Sigmoid colon (tissue), 6 donors: ENCODE measurements at regions not wholly inside any gene's neighbourhood (a gene's known extent, or its start where the extent isn't known, plus 50 kb on each side); places are given as distances from the start of the nearest gene placed in this dataset.

Experiments
- DNase-seq: peaks from one replicate; pipeline ENCODE4 v3.0.0-alpha.2; 2019
- H3K27ac ChIP-seq, 4 donors: fragments of 200-600 bp; sonication (generic); one replicate each; pipeline ENCODE4 v1.5.1; 2016 to 2019; ENCODE audit warnings: mild to moderate bottlenecking in 1 of 4
- H3K27me3 ChIP-seq, 3 donors: fragments of 200-600 bp; sonication (generic); one replicate each; pipeline ENCODE4 v1.5.1; 2019; ENCODE audit warnings: mild to moderate bottlenecking in 1 of 3
- H3K36me3 ChIP-seq, 4 donors: fragments of 200-600 bp; sonication (generic); one replicate each; pipeline ENCODE4 v1.5.1; 2016 to 2019
- H3K4me1 ChIP-seq, 4 donors: fragments of 200-600 bp; sonication (generic); one replicate each; pipeline ENCODE4 v1.5.1; 2017 to 2019
- H3K4me3 ChIP-seq, 4 donors: fragments of 200-600 bp; sonication (generic); one replicate each; pipeline ENCODE4 v1.5.1; 2017 to 2019; ENCODE audit warnings: mild to moderate bottlenecking in 2 of 4, moderate library complexity in 1 of 4
- H3K9me3 ChIP-seq, 4 donors: fragments of 200-600 bp in 3 of 4; sonication (generic) in 3 of 4; one replicate each; pipeline versions ENCODE4 v1.5.1 to v1.6.1; 2013 to 2019
- CTCF ChIP-seq, 4 experiments: fragments of 450-650 bp in 3 of 4; fragments of 200-600 bp in 1 of 4; IDR thresholded peaks; one replicate each; pipeline ENCODE4 v1.5.1; 2016 to 2019; ENCODE audit warnings: antibody characterized with exemption in 4 of 4, mild to moderate bottlenecking in 3 of 4, moderate library complexity in 2 of 4
- EP300 ChIP-seq, 4 donors: sonication (generic); formaldehyde crosslinking; IDR thresholded peaks; one replicate each; pipeline ENCODE4 v1.6.1; 2017; ENCODE audit warnings: antibody characterized with exemption in 4 of 4
- POLR2A ChIP-seq, 2 donors: fragments of 450-650 bp; IDR thresholded peaks; one replicate each; pipeline ENCODE4 v1.6.1; 2016; ENCODE audit warnings: antibody characterized with exemption in 2 of 2, mild to moderate bottlenecking in 2 of 2, moderate library complexity in 2 of 2
- POLR2AphosphoS5 ChIP-seq, 4 donors: sonication (generic); formaldehyde crosslinking; IDR thresholded peaks; one replicate each; pipeline ENCODE4 v1.6.1; 2017; ENCODE audit warnings: antibody characterized with exemption in 4 of 4
- WGBS, 2 donors: extraction: QIAGEN DNeasy Blood & Tissue Kit; methylation state at CpG; one replicate each; pipeline ENCODE4 v1.1.7; 2013; 5-methylcytosine and 5-hydroxymethylcytosine counted together
- intact Hi-C: fragments of 100-400 bp; cut with DNase I; formaldehyde crosslinking; loops from one replicate; pipeline ENCODE4 v1.15.1; 2023
- donor health status: healthy with polysubstance abuse.
- donor health status: healthy.

DNA sequence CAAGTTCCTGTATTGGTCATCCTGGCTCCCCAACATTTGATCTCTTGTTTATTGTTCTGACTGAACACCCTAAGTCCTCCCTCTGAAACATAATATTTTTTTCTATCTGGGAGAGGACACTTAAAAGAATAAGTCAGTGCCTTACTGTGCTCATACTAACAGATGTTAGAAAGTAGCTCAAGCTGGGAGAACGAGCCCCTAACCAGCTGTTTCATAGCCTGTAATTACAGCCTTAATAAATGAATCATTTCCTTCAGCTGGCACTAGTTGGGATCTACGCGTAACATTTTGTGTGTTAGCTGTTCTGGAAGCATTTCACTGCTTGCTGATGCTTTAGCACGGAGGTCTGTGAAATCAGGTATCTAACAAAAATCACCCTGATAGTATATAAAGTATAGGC is 345.9 kb upstream of the RIOK2 start:
- WGBS, 2 donors = 20 to 55% methylated on average over 4 of the region's 4 CpGs
- H3K36me3 ChIP-seq = no peaks in the 10 kb centered on the region
- no peak for DNase-seq
- no peak overlapping the region for H3K27ac ChIP-seq
- no peak overlapping the region for H3K4me3 ChIP-seq
- H3K9me3 ChIP-seq = no peaks in the 10 kb centered on the region
- no peaks in the 10 kb centered on the region for H3K27me3 ChIP-seq
- H3K4me1 ChIP-seq = no peaks in the 10 kb centered on the region
- peak in 1 of 4 donors; percentile 18 for TF ChIP-seq POLR2AphosphoS5 (IDR thresholded peaks at IDR 0.05)
- TF ChIP-seq CTCF (IDR thresholded peaks at IDR 0.05) = no peak
- intact Hi-C loops = no loop called here

GRCh38 chr5:97529354-97529985 is 346.4 kb upstream of the RIOK2 start:
- H3K4me1 ChIP-seq = no peaks in the 10 kb centered on the region
- H3K9me3 ChIP-seq = no peaks in the 10 kb centered on the region
- no peak for TF ChIP-seq CTCF (IDR thresholded peaks at IDR 0.05)
- no peak for TF ChIP-seq EP300 (IDR thresholded peaks at IDR 0.05)
- TF ChIP-seq POLR2A (IDR thresholded peaks at IDR 0.05) = no peak
- TF ChIP-seq POLR2AphosphoS5 (IDR thresholded peaks at IDR 0.05) = no peak
- H3K4me3 ChIP-seq = no peak overlapping the region
- no peak overlapping the region for H3K27ac ChIP-seq
- intact Hi-C loops = no loop called here
- no peaks in the 10 kb centered on the region for H3K36me3 ChIP-seq
- 86 to 90% methylated on average over 4 of the region's 4 CpGs for WGBS, 2 donors
- DNase-seq = no peak
- no peaks in the 10 kb centered on the region for H3K27me3 ChIP-seq

- Histone ChIP-seq H3K27ac (no peak overlapping the region), H3K4me1 (no peaks in the 10 kb centered on the region), H3K27me3 (no peaks in the 10 kb centered on the region), H3K4me3 (no peak overlapping the region), H3K36me3 (no peaks in the 10 kb centered on the region), H3K9me3 (no peaks in the 10 kb centered on the region)
- intact Hi-C loops = loop anchor here (5.0 kb wide), 1 partner anchor 299 kb away; no protein-coding TSS in a partner anchor
- TF ChIP-seq POLR2A (IDR thresholded peaks at IDR 0.05) (no peak), CTCF (IDR thresholded peaks at IDR 0.05) (no peak), POLR2AphosphoS5 (IDR thresholded peaks at IDR 0.05) (no peak), EP300 (IDR thresholded peaks at IDR 0.05) (no peak)
- WGBS, 2 donors = 52 to 61% methylated on average over 2 of the region's 2 CpGs
- no peak for DNase-seq
These were observed 348.5 kb upstream of the RIOK2 start for GRCh38 chr5:97531549-97531948.

- Histone ChIP-seq H3K36me3 (no peaks in the 10 kb centered on the region), H3K4me3 (no peak overlapping the region), H3K27ac (no peak overlapping the region), H3K4me1 (no peaks in the 10 kb centered on the region), H3K27me3 (no peaks in the 10 kb centered on the region), H3K9me3 (no peaks in the 10 kb centered on the region)
- intact Hi-C loops = loop anchor here (5.0 kb wide), 1 partner anchor 302 kb away; no protein-coding TSS in a partner anchor
- DNase-seq = no peak
- TF ChIP-seq EP300 (IDR thresholded peaks at IDR 0.05) (no peak), CTCF (IDR thresholded peaks at IDR 0.05) (peak in 2 of 4 experiments; percentile 22 to 40), POLR2AphosphoS5 (IDR thresholded peaks at IDR 0.05) (no peak), POLR2A (IDR thresholded peaks at IDR 0.05) (no peak)
These were observed 351.1 kb upstream of the RIOK2 start for GRCh38 chr5:97534166-97534565.

DNA sequence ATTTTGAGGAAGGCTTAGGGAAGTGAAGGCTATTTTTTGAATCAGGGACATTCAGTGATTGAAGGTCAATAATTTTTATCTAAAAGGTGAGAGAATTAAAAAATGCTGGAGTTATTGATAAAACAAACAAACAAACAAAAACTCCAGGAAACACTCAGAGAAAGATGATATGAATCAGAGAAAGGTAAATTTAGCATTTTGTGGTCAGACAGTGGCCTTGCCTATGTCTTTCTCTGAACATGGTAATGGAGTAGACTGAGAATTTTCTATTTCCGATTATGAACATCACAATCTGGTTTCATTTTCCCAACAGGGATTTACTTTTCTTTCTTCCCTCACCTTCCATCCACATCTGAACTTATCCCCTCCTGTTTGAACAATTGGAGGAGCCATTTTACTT is 353.6 kb upstream of the RIOK2 start:
- intact Hi-C loops = no loop called here
- DNase-seq = no peak
- Histone ChIP-seq H3K27me3 (no peaks in the 10 kb centered on the region), H3K27ac (no peak overlapping the region), H3K4me1 (no peaks in the 10 kb centered on the region), H3K36me3 (no peaks in the 10 kb centered on the region), H3K4me3 (no peak overlapping the region), H3K9me3 (no peaks in the 10 kb centered on the region)
- 90 to 94% methylated on average over 1 of the region's 1 CpG for WGBS, 2 donors
- TF ChIP-seq POLR2A (IDR thresholded peaks at IDR 0.05) (no peak), EP300 (IDR thresholded peaks at IDR 0.05) (no peak), CTCF (IDR thresholded peaks at IDR 0.05) (no peak), POLR2AphosphoS5 (IDR thresholded peaks at IDR 0.05) (no peak)
